ENCODE measurements at regions not wholly inside any gene's neighbourhood (a gene's known extent, or its start where the extent isn't known, plus 50 kb on each side); places are given as distances from the start of the nearest gene placed in this dataset.

- no peak for DNase-seq (ENCODE audit: low read depth in 1 of 2, low spot score in 1 of 2)
Measured at GRCh38 chr4:146998157-146998556, 52.5 kb upstream of the TTC29 start.

DNA sequence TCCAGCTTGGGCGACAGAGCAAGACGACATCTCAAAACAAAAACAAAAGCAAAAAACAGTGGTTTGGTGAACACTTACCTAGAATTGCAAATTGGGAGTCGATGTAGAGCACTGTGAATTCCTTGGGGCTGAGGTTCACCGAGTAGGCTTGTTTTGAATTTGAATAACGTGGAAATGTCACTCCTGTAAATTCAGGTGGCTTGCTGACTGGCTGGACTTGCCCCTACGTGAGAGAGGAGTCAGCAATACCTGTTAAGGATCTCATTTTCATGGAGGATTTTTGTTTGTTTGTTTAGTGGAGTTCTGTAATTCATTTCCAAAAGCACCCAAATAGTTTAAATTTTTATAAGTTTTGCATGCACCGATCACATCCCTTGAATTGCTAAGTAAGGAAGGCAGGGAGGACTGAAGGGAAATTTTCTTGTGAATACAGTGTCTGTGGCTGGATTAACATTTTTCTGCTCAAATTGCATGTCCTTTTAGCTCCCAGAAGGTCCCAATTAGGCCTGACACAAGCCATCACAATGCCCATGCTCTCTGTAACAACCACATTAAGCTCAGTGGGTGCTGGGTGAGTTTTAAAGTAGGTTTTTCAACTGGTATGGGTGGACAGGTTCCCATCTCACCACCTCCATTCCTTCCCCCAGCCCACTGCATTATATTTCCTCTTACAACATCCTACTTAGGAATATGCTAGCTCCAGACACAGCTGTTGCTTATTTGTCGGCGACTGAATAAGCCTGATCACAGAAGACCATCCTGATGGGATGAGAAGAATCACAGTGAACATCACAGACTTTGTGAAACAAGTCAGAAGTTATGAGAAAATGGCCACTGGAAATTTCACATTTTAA lies 58.5 kb upstream of the TTC29 start:
- no peak for DNase-seq (ENCODE audit: low read depth in 1 of 2, low spot score in 1 of 2)

- no peak for DNase-seq (ENCODE audit: low read depth in 1 of 2, low spot score in 1 of 2)
Measured at GRCh38 chr4:147006229-147006628, 60.6 kb upstream of the TTC29 start.

GRCh38 chr4:147009875-147010274 lies 64.2 kb upstream of the TTC29 start:
- no peak for DNase-seq (ENCODE audit: low read depth in 1 of 2, low spot score in 1 of 2)

- no peak for DNase-seq (ENCODE audit: low read depth in 1 of 2, low spot score in 1 of 2)
Measured at GRCh38 chr4:147011411-147011810, 65.7 kb upstream of the TTC29 start.

GRCh38 chr4:147012059-147012707 lies 66.5 kb upstream of the TTC29 start:
- DNase-seq (ENCODE audit: low read depth in 1 of 2, low spot score in 1 of 2): no peak

DNA sequence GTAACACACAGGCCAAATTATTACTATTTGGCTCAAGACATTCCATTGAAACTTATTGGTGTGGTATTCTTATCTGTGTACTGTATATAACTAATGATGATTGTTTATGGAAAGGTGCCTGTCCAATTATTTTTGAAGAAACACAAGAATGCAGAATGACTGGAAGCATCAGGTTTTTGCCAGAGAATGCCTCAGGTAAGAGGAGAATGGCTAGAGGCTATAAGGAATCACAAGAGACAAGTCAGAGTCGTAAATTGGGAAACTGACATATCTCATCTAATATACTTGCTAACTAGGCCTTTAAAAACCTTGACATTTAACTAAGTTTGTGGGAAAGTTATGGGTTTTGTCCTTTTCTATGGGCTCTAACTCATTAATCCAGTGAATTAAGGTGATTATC lies 69.3 kb upstream of the TTC29 start:
- DNase-seq (ENCODE audit: low read depth in 1 of 2, low spot score in 1 of 2): no peak

DNA sequence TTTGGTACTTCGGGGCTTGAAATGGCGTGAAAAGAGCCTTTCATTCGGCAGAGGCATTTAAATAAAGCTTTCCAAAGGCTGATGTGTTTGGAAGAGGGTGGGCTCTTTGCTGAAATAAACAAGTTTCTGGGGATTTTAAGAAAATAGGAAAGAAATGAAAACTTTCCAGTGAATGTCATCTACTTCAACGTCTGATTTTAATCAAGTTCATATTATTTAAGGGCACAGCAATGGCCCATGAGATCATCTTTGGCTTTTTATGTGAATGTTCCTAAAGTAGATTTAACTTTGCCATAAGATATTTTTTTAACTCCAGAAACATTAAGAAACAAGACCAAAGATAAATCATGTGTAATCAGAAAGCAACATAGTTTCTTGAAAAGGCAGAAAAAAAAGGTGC lies 69.8 kb upstream of the TTC29 start:
- DNase-seq (ENCODE audit: low read depth in 1 of 2, low spot score in 1 of 2): no peak

DNA sequence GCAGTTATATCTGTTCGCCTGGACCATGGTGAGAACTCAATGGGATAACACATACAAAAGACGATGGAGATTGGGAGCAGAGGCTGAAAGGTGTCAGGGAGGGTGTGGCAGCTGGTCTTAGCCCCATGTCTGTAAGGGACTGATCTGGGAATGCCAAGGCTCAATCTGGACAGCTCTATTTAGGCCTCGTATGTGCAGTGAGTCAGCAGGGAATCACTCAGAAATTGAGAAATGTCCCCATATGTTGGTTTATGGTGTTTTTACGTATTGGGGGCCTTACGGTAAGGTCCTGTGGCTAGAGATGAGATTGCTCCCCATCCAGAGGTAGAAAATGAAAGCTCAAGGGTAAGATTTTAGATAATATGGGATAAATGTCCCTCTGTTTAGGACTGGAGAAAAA lies 71.4 kb upstream of the TTC29 start:
- DNase-seq (ENCODE audit: low read depth in 1 of 2, low spot score in 1 of 2): no peak

DNA sequence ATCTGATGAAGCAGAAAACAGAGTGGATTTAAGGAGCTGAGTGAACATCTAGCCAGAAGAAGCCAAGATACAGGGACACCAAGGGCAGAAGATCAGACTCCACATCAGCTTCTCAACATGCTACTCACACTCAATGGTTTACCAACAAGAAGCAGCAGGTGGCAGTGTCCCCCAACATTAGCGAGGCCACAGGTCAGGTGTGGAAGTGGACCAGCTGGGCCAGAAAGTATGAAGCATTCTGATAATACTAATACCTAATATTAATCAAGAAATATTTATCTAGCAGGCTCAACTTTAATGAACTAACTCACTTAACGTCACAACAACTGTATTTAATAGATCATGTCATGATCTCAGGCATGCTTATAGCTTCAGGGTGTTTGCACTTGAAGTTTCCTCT lies 73.4 kb upstream of the TTC29 start:
- peak; percentile 3 to 6 for DNase-seq (ENCODE audit: low read depth in 1 of 2, low spot score in 1 of 2)

DNA sequence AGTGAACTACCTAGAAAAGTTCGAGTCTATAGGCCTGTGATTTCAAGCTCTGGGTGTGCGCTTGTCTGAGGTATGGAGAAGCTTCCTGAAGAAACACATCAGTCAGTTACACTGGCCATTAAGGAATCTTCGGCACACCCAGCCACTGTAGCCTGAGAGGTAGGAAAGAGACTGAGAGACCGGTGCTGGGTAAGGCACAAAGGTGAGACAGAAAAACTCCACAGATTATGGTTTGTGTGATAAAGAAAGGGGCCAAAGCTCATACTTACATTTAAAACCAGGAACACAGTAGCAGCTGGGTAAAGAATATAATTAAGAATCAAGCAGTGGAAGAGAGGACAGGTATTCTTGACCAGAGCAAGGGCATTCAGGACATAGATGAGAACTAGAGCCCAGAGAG lies 74.8 kb upstream of the TTC29 start:
- no peak for DNase-seq (ENCODE audit: low read depth in 1 of 2, low spot score in 1 of 2)

DNA sequence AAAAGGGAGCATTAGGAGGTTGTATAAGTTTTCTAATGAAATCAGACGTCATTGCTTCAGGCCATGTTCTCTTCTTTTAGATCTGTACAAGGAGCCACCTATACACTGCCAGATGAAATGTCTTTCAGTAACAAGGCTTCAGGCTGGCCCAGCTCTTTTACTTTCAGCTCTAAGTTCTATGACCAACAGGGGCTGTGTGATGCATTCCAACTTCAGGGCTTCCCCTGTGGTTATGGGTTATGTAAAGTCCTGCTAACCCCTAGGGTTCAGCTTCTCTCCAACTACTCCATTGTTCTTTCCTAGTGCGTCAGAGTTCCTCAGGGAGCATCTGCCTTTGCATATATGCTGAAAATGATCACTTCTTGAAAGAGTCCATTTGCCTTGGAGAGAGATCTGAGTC lies 79.4 kb upstream of the TTC29 start:
- no peak for DNase-seq (ENCODE audit: low read depth in 1 of 2, low spot score in 1 of 2)

- DNase-seq (ENCODE audit: low read depth in 1 of 2, low spot score in 1 of 2): no peak
Measured at GRCh38 chr4:147029296-147029695, 83.6 kb upstream of the TTC29 start.

DNA sequence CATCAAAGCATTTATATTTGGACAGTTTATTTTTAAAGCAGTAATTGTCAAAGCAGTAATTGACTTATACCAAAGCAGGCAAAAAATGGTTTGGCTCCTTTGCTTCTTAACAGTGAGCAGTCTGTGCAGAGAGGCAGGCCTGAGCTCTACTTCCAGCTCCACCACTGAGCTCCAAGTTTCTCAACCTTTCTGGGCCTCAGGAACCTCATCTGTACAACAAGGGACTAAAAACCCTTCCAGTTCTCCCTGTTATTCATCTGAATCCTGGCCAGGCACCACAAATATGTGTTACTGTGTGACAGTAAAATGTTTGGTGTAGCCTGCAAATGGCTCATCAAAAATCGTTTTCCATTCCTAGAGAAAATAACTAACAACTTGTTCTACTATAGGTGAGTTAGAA lies 88.7 kb upstream of the TTC29 start:
- no peak for DNase-seq (ENCODE audit: low read depth in 1 of 2, low spot score in 1 of 2)

DNA sequence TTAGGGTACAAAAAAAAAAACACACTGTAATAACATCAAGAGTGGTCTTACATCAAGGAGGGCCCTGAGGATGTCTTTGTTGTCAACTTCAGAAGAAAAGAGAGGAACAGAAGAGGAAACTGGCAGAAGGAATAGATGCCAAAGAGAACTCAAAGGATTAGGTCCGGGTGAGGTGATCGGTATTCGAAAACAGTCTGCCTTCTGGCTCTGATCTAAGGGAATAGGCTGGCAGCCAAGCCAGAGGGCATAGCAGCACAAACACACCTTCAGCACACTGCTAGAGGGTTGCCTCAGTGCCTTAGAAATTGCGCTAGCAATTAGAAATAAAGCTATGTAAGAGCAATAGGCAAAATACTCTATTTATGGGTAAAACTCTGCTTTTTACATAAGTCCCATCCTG lies 91.4 kb upstream of the TTC29 start:
- DNase-seq (ENCODE audit: low read depth in 1 of 2, low spot score in 1 of 2): no peak

- no peak for DNase-seq (ENCODE audit: low read depth in 1 of 2, low spot score in 1 of 2)
Measured at GRCh38 chr4:147039976-147040575, 94.4 kb upstream of the TTC29 start.

GRCh38 chr4:147040874-147041273 lies 95.2 kb upstream of the TTC29 start:
- no peak for DNase-seq (ENCODE audit: low read depth in 1 of 2, low spot score in 1 of 2)

DNA sequence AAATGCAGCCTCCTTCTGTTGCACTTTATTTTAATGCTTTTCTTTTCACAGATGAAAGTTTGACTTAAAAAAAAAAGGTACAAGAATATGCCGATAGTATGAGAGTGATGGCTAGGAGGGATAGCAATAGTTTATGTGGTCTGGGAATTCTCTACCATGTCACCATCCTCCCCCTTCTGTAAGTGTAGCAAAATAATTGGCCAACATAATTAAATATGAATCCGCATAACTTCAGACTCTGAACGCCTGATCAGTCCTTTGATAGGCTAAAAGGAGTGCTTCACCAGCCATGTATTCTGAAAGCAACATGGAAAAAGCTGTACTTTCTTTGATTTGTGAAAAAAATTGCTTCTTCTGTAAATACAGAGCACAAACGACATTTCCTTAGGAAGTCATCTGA lies 95.7 kb upstream of the TTC29 start:
- no peak for DNase-seq (ENCODE audit: low read depth in 1 of 2, low spot score in 1 of 2)

- DNase-seq (ENCODE audit: low read depth in 1 of 2, low spot score in 1 of 2): no peak
Measured at GRCh38 chr4:147042046-147042445, 96.4 kb upstream of the TTC29 start.

DNA sequence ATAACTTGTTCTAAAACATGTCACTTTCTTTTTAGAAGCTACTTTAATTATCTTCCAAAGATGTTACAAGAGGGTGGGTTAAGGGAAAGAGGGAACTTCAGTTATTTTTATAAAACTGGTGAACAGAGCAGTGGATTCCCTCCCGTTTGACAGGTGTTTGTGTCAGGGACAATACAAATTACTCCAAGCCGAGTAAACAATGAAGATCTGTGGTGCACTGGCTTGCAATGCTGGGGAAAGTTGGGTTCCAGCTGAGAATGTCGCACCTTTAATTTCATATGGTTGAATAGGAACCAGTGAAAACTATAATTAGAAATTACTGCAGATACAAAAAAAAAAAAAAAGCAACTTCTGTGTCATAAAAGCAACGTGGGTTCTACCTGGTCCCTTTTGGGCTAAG lies 98.6 kb upstream of the TTC29 start:
- DNase-seq (ENCODE audit: low read depth in 1 of 2, low spot score in 1 of 2): no peak

GRCh38 chr4:147049946-147050345 lies 104.3 kb upstream of the TTC29 start:
- DNase-seq (ENCODE audit: low read depth in 1 of 2, low spot score in 1 of 2): no peak

GRCh38 chr4:147050356-147050765 lies 104.7 kb upstream of the TTC29 start:
- no peak for DNase-seq (ENCODE audit: low read depth in 1 of 2, low spot score in 1 of 2)
